NCI-H774 (cell line): ENCODE measurements at regions not wholly inside any gene's neighbourhood (a gene's known extent, or its start where the extent isn't known, plus 50 kb on each side); places are given as distances from the start of the nearest gene placed in this dataset.
A peak's percentile ranks its signal among the peaks of the same experiment; 100 is the strongest.
"Not testable (repeated sequence)": the region's sequence is repeated elsewhere in the genome, so short reads cannot be mapped to it uniquely, and the experiment has no call there.

Experiments used
- DNase-seq: peaks from one replicate; lab custom pipeline; 2025; lab: John Stamatoyannopoulos, UW

- no peak for DNase-seq
Observed at GRCh38 chr20:4635781-4636180, 50.5 kb upstream of the PRNP start.

DNA sequence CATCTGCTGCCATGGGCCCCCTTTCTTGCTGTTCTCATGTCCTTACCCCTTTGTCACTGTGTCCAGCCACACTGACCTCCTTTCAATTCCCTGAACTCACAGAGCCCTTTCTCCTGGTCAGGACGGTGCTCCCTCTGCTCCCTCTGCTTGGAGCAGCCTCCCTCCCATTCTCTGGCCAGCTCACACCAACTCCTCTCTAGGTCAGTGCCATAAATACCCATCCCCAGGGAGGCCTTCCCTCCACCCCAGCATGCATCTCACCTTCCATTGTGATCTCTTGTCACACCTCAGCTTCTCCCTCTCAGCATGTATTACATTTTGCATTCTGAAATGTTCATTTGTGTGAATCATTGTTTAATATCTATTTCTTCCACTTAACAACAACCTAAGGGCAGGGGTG lies 50.9 kb upstream of the PRNP start:
- no peak for DNase-seq

GRCh38 chr20:4633780-4634179 lies 52.5 kb upstream of the PRNP start:
- no peak for DNase-seq

- no peak for DNase-seq
Observed at GRCh38 chr20:4633379-4633778, 52.9 kb upstream of the PRNP start.

DNA sequence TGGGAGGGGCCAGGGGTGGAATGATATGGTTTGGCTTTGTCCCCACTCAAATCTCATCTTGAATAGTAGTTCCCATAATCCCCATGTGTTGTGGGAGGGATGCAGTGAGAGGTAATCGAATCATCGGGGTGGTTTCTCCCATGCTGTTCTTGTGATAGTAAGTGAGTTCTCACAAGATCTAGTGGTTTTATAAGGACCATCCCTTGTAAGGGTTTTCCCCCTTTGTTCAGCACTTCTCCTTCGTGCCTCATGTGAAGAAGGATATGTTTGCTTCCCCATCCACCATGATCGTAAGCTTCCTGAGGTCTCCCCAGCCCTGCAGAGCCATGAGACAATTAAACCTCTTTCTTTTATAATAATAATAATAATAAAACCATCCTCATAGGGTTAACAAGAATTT lies 53.4 kb upstream of the PRNP start:
- DNase-seq = no peak

DNA sequence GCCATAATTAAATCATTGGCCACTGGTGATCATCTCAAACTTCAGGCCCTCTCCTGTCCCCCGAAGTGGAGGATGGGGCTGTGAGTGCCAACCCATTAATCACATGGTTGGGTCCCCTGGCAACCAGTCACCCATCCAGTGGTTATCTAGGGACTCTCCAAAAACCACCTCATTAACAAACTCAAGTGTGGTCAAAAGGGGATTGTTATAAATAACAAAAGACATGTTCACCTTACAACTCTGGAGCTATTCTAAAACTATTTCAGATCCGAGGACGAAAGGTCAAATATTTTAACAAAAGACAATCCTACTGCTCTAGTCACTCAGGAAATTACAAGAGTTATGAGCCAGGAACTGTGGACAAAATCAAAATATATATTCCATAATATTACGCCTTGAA lies 60.0 kb upstream of the PRNP start:
- no peak for DNase-seq

DNA sequence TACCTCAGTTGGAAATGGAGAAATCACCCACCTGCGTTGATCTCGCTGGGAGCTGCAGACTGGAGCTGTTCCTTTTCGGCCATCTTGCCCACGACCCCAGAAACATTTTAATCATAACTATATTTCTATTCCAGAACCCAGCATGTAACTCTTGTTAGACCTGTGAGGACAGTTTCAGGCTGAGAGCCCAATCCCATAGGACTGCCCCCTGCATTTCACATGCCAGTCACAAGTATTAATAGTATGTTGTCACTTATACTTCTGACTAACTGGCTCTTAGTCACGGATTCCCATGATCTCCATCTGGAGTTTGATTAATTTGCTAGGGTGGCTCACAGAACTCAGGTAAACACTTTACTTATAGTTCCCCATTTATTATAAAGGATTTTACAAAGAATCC lies 60.6 kb upstream of the PRNP start:
- DNase-seq = no peak

DNA sequence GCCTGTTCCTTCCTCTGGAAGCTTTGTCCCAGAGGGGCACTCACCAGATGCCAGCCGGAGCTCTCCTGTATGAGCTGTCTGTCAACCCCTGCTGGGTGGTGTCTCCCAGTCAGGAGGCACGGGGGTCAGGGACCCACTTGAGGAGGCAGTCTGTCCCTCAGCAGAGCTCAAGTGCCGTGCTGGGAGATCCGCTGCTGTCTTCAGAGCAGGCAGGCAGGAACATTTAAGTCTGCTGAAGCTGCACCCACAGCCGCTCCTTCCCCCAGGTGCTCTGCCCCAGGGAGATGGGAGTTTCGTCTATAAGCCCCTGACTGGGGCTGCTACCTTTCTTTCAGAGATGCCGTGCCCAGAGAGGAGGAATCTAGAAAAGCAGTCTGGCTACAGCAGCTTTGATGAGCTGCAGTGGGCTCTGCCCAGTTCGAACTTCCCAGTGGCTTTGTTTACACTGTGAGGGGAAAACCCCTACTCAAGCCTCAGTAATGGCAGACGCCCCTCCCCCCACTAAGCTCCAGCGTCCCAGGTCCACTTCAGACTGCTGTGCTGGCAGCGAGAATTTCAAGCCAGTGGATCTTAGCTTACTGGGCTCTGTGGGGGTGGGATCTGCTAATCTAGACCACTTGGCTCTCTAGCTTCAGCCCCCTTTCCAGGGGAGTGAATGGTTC lies 61.5 kb upstream of the PRNP start:
- not testable (repeated sequence) for DNase-seq

DNA sequence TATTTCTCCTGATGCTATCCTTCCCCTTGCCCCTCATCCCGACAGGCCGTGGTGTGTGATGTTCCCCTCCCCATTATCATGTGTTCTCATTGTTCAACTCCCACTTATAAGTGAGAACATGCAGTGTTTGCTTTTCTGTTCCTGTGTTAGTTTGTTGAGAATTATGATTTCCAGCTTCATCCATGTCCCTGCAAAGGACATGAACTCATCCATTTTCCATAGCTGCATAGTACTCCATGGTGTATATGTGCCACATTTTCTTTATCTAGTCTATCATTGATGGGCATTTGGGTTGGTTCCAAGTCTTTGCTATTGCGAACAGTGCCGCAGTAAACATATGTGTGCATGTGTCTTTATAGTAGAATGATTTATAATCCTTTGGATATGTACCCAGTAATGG lies 67.1 kb upstream of the PRNP start:
- not testable (repeated sequence) for DNase-seq

GRCh38 chr20:4617484-4617883 lies 68.8 kb upstream of the PRNP start:
- no peak for DNase-seq

DNA sequence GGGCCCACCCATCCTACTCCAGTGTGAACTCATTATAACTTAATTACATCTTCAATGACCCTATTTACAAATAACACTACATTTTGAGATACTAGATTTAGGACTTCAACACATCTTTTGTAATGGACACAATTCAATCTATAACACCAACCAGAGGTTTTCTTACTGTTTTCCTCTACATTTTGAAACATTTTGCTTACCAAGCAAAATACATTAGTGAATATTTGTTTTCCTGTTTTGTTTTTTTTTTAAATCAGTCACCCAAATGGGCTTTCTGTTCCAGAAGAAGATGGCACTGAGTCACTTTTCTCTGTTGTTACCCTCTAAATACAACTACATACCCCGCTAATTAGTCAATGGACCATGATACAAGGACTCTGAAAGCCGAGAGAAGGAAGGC lies 69.2 kb upstream of the PRNP start:
- DNase-seq = no peak

GRCh38 chr20:4613718-4614620 lies 72.3 kb upstream of the PRNP start:
- DNase-seq = peak; percentile 21

- DNase-seq = no peak
Observed at GRCh38 chr20:4613184-4613583, 73.1 kb upstream of the PRNP start.

- DNase-seq = no peak
Observed at GRCh38 chr20:4610871-4611270, 75.4 kb upstream of the PRNP start.

GRCh38 chr20:4609511-4609910 lies 76.7 kb upstream of the PRNP start:
- no peak for DNase-seq

GRCh38 chr20:4608861-4609260 lies 77.4 kb upstream of the PRNP start:
- DNase-seq = no peak

DNA sequence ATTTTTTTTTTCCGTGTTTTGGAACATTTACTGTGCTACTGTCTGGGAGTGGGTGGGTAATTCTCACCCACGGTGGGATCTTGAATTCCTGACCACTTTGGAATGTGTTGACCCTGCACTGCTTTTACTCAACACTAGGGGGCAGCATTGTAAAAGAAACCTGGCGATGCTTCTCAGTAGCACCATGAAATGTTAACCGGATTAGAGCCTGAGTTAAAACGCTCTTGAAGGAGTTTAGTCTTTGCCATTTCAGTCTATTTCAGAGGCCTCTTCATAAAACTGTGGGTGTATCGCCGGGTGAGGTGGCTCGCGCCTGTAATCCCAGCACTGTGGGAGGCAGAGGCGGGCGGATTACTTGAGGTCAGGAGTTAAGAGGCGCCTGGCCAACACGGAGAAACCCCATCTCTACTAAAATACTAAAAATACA lies 79.0 kb upstream of the PRNP start:
- peak; percentile 31 for DNase-seq

DNA sequence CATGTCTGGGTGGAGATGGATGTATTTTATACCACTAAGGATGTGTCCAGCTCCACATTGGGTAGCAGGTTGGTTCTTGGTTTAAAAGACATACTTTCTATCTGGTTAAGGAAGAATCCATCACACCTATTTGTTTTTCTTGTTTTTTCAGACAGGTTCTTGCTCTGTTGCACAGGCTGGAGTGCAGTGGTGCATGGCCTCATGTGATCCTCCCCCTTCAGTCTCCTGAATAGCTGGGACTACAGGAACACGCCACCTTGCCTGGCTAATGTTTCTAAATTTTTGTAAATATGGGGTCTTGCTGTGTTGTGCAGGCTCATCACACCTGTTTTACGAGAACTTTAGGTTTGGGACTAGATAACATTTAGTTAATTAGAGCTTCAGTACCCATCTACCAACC lies 80.2 kb upstream of the PRNP start:
- DNase-seq = no peak

DNA sequence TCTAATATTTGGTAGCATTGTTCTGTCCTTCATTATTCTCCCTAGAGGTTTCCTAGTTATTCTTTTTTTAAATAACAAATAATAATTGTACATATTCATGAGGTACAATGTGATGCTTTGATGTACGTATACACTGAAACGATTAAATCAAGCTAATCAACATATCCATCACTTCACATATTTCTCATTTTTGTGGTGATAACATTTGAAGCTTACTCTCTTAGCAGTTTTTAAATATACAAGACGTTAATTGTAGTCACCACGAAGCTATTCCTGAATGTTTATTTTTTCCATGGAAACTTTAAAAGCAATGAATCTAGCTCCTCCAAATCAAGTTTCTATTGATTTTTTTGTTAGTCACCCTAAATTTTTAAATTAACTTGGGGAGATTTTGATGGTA lies 81.1 kb upstream of the PRNP start:
- no peak for DNase-seq

DNA sequence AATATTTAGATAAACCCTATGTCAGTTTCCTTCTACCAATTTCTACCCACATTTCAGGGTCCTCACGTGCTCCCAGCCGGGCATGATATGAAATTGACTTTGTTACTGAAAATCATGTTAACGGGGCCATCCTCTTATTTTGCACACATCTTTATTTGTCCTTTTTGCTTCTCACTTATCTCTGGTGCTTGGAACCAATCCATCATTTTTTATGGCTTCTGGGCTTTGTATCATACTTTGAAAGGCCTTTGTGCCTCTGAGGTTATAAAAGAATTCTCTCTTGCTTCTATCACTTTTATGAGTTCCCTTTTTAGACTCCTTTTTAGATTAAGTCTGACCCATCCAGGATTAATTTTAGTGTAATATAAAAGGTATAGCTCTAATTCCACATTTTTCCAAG lies 81.7 kb upstream of the PRNP start:
- no peak for DNase-seq

DNA sequence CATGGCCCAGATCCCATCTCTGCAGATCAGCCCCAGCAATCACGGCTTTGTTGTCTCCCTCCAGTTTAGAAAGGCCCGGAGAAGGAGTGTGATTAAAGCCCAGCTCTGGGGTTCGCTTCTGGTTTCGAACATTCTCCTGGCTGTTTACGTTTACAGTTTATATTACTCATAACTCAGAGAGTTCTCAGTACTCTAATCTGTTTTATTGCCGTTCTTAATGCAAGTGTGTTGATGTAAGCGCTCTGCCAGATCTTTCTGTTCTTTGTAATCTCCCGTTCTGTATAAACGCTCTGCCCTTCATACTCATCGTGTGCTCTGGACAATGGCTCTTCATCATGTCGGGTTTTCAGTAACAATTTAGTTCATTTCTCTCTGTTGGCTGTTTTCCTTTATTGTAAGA lies 82.5 kb upstream of the PRNP start:
- DNase-seq = no peak

- DNase-seq = no peak
Observed at GRCh38 chr20:4602297-4602631, 84.0 kb upstream of the PRNP start.

- DNase-seq = no peak
Observed at GRCh38 chr20:4601630-4602296, 84.5 kb upstream of the PRNP start.
